HG03354 (cell line): ENCODE measurements at regions not wholly inside any gene's neighbourhood (a gene's known extent, or its start where the extent isn't known, plus 50 kb on each side); places are given as distances from the start of the nearest gene placed in this dataset.
"Not testable (repeated sequence)": the region's sequence is repeated elsewhere in the genome, so short reads cannot be mapped to it uniquely, and the experiment has no call there.

Experiments
- ATAC-seq: cut with Tn5 transposase; IDR thresholded peaks from one replicate; pipeline ENCODE4 v1.9.1; 2021; ENCODE audit warnings: mild to moderate bottlenecking; ENCODE audit not compliant: unreplicated experiment, poor library complexity, severe bottlenecking

DNA sequence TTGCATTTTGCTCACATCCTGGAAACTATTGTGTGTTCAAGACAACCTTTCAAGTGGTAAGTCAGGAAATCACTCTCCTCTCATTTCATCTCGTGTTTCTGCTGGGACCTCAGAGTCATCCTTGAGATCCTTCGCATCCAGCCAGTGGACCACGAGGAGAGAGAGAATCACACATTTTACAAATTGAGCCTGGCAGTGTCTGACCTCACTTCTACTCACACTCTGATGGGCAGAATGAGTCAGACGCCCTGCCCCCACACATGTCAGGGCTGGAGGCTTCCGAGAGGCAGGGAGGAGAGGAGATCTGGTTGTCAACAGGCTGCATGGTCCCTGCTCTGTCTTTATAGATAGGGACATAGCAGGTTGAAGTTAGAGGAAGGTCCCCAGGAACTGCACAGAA, 509.7 kb downstream of the AJAP1 start:
- no peak for ATAC-seq

DNA sequence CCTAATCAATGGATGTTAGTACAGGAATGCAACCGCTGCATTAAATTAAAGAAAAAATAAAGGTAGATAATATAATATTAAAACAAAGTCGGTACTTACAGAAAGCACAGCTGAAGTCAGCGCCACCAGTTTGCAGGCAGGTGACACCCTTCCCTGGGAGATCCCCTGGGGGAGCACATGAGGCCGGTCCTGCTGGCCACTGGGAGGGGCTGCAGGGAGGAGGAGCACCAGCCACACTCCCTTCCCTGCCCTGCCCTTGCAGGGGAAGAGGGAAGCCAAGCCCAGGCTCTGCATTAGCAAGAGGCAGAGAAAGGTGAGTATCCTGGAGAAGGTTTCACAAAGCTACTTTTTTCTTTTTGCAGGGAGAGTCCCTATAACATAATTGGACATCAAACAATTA, 507.0 kb downstream of the AJAP1 start:
- no peak for ATAC-seq

DNA sequence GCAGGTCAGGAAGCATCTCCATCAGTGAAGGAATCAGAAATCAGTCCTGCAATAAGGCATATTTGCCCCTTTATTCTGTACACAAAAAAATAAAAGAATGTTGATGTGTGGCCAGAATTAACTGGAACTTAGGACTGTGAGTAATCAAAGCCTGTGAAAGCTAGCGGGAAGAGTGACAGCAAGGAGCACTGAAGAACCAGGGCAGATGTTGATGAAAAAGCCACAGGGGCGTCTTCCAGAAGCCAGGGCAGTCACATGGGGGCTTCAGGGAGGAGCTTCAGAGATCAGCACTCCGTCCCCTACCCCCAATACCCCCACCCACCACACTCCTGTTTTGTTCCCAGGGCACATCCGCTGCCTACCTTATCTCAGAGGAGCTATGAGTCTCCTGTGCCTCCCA, 502.8 kb downstream of the AJAP1 start:
- ATAC-seq, result no peak

DNA sequence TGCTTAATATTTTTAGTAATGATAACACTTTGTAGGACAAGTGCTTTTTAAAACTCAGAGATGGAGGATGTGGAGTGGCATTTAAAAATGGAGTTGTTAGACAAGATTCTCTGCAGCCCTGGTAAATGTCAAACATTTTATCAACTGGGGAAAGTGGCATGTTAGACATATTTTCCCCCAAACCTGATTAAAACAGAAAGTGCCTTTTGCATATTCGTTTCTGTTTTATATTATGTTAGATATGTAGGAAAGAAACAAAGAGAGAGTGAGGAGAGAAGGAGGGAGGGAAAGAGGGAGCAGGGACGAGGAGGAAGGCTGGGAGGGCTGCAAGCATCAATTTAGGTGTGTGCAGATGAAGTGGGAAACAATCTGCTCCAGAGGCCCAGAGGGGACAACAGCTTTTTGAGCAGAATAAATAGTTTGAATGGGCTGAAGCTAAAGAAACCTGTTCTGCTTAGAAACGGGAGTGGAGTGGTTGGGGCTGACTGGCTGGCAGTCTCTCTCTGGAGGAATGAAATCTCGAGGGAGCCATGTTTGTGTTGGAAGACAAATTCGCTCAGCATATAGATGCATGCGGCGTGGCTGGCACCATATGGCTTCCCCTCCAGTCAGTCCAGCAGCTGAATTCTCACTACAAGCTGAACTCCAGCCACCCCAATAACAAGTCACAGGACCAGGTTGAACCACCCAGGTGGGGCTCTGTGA, 502.2 kb downstream of the AJAP1 start:
- ATAC-seq, result no peak

DNA sequence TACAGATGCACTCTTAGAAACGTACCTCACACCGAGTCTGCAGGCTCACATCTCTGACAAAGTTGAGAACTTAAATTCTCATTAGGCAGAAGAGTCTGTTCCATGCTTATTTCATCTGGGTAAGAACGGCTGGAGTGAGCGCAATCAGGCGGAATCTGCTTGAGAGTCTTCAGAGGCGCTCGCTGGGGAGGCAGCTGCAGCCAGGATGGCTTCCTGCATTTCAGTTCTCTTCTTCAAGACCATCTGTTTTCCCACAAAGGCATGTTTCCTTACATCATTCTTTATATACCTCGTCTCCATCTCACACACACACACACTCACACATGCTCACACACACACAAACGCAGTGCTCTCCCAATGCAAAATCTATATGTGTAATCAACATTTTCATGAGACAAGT, 497.1 kb downstream of the AJAP1 start:
- no peak for ATAC-seq

DNA sequence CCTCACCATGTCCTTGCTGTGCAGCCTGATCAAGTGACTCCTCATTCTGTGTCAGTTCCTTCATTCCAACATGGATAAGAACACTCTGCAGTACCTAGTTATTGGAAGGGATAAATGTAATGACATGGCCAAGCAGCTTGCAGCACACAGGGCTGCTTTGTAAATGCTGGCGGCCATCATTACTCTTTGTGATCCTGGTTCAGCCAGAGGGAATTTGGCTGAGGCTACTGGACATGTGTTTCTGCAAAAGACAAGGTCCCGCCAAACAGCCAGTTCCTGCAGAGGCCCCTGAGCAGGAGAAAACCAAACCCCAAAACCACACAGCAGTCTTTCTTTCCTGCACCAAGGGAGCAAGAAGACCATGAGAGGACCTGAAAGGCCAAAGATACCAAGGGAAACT, 495.8 kb downstream of the AJAP1 start:
- no peak for ATAC-seq

DNA sequence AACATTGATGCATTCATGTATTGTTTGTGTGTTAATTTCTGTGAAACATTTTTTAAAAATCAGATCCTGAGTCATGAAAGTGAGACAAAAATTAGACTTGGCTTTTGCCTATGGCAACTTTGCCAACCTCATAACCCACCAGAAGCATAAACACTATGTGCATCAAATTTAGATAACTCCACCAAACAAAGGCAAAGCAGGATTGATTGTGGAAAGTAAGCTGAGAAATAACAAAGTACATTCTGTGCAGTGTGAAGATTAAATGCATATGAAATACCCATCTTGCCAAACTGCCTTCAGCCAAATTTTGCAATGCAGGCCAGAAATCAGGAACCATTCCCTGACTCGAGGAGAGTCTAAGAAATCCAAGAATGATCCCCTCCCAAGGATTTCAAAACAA, 493.4 kb downstream of the AJAP1 start:
- no peak for ATAC-seq

DNA sequence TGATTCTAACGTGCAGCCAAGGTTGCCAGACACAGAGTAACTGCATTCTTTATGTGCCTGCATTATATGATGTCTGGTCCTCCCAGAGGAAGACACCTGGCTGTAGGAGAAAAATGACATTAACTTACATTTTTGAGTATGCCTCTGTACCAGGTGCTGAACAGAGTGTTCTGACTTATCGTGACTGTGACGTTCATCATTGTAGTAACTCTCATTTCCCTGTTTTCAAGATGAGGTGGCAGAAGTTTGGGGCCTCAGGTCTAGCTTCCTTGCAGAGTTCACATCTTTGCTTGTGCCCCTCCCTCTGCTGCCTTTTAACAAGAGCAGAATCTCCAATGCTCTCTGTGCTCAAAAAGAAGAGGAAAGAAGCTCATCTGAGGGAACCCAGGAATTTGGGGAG, 488.0 kb downstream of the AJAP1 start:
- no peak for ATAC-seq

DNA sequence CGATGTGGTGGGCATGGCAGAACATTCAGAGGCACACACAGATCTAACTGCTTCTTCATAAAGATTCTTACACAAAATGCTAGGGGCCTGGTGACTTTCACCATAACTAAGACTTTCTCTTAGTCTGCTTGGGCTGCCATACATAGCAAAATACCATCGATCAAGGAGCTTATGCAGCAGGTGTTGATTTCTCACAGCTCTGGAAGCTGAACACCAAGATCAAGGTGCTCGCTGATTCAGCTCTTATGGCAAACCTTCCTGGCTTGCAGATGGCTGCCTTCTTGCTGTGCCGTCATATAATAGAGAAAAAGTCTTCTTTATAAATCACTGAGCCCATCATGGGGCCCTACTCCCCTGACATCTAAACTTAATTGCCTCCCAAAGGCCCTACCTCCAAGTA, 487.3 kb downstream of the AJAP1 start:
- ATAC-seq, result no peak

DNA sequence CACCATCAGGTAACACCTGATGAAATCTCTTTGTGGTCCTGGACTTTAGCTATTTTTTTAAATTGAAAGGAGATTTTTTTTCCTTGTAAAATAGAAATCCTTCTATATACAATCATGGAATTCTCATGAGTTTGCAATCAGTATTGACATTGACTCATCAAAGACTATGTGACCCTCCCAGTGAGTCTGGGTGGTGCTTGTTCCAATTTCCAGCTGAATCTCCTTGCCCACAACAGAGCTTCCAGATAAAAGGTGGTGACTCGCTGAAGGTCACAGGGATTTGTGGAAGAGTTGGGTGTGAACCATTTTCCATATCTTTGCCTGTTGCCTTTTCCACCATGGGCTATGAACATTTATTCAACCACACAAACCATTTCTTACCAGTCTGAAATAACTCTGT, 486.6 kb downstream of the AJAP1 start:
- ATAC-seq, result no peak

DNA sequence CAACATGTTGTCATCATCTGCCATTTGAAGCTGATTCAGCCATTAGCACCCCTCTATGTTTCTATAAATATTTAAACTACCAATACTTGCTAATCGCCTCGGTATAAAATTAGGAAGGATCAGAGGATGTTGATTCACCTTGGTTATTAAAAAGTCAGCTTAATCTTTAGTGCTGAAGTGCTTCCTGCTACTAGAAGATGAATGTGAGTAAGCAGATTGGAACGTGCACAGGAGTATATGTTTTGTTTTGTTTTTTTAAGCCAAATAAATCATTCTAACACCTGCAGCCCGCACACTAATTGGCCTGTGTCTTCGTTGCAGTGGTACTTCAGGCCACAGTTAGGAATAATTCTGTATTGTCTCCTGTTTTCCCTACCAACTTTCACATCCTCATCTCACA, 485.7 kb downstream of the AJAP1 start:
- ATAC-seq, result no peak

DNA sequence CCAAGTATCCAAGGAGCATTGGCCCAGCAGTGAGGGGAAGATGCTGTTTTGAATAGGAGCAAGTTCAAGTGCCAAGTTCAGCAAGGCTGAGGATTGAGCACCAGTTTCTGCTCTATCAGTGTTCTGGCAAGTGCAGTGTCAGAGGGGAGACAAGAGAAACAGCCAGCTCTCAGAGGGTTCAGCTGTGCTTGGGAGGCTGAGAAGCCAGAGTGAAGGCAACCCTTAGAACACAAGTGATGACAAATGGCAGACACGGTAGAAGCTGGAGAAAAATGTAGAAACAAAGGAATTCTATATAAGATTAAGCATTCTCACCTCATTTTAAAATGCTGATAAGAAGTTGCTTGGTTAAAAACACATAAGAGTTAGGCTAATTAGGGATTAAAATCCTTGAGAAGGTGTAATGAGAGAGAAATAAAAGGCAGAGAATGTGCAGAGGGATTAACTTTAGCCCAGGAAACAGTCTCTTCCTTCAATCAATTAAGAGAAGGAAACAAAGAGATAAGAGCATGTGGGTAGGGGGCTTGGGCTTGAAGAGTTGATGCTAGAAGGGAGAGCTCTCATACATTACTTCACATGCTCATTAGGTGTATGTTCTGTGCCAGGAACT, 475.4 kb downstream of the AJAP1 start:
- ATAC-seq, result no peak

DNA sequence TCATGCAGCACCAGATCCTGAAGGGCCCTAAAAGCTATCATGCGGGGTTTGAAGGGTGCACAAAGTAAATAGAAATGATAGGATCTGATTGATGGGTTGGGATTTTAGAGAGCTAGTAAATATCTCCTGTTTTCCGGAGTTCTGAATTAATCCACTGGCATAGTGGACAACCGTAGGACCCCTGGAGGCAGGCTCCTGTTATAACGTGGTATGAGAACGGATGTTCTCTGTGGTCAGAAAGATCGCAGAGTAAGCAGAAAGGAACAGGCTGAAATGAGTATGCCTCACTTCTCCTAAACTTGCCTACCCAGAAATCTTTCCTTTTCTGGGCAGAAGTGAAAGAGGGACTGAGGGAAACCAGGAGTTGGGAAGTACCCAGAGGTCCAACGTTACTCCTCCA, 470.8 kb downstream of the AJAP1 start:
- ATAC-seq, result no peak

DNA sequence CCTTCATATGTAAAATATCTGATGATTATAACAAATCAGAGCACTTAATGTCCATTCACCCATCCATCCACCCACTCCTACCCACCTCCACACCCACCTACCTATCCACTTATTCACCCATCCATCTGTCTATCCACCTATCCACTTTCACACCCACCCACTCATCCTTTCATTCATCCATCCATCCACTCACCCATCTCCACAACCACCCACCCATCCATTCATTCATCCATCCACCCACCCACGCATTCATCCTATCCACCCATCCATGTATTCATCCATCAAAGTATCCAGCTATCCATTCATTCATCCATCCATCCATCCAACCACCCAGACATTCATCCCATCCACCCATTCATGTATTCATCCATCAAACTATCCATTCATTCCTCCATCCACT, 466.1 kb downstream of the AJAP1 start:
- ATAC-seq, result no peak

DNA sequence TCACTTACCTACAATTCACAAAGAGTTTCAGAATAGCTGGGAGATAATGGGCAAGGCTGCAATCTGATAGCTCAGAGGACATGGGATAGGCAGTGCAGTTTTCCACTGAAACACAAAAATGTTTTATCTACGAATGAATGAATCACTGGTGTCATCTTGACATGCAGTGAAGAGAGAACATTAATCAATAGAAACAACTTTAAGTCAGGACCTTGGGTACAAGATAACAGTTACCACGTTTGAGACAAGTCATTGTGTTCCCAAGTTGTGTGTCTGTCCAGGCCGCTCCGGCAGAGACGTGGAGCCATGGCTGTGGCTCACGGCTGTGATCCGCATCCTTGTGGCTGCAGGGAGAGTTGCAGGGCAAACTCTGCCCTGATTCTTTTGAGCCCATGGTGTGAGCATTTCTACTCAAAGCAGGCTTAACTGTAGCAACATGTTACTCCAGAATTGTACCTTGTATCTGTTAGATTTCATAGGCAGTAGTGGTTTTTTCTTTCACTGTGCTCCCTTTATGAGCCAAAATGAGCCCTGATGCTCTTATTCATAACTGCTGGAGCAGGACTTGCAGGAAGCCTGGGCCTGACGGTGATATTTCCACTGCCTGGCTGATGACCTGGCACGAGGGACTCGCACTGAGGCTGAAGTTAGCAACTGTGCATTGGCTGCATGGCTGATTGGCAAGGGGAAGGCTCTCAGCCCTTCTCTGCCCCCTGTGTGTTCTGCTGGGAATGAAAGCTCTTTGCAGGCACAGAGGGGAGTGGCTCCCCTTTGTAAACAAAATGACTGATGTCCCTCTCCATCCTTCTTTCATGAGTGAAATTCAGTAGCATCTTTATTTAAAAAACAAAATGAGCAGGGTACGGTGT, 465.2 kb downstream of the AJAP1 start:
- ATAC-seq, result no peak

DNA sequence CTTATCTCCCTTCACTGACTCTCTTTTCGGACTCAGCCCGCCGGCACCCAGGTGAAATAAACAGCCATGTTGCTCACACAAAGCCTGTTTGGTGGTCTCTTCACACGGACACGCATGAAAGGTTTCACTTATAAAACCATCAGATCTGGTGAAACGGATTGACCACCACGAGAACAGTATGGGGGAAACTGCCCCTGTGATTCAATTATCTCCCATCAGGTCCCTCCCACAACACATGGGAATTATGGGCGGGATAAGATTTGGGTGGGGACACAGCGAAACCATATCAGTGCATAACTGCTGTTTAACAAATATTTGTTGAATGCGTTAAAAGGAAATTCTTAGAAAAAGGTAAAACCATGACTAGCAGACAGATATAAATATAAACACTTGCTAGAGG, 464.4 kb downstream of the AJAP1 start:
- not testable (repeated sequence) for ATAC-seq

DNA sequence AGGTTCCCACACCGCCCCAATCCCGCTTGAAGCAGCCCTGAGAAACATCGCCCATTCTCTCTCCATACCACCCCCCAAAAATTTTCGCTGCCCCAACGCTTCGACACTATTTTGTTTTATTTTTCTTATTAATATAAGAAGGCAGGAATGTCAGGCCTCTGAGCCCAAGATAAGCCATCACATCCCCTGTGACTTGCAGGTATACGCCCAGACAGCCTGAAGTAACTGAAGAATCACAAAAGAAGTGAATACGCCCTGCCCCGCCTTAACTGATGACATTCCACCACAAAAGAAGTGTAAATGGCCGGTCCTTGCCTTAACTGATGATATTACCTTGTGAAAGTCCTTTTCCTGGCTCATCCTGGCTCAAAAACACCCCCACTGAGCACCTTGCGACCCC, 463.9 kb downstream of the AJAP1 start:
- not testable (repeated sequence) for ATAC-seq

DNA sequence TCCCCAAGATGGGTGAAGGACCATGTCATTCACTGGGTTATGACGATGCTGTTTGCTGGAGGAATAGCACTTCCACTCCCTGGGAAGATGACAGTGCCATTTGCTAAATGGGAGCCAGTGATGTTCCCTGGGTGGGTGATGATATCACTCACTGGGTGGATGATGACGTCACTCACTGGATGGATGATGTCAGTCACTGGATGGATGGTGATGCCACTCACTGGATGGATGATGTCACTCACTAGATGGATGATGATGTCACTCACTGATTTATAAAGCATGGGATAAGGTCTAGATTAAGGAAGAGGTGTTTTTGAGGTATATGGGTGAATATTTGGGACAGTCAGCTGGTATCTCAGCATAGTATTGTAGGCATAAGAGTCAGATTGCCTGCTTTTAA, 457.2 kb downstream of the AJAP1 start:
- ATAC-seq, result no peak

DNA sequence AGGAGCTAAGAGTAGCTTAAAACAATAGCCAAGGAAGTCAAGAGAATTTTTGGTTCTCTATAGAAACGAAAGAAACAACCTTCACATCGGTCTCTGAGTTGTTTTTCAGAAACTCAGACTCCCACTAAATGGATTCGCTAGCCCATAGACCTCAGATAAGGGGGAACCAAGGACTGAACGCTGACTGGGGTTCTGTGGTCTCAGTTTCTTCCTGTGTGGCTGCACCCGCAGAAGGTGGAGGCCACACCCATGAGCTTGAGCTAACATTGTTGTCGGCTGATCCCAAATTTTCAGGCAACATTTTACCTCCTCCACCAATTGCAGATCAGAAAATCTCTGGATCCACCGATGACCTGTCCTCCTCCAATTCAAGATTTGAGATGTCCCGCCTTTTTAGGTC, 456.1 kb downstream of the AJAP1 start:
- no peak for ATAC-seq

DNA sequence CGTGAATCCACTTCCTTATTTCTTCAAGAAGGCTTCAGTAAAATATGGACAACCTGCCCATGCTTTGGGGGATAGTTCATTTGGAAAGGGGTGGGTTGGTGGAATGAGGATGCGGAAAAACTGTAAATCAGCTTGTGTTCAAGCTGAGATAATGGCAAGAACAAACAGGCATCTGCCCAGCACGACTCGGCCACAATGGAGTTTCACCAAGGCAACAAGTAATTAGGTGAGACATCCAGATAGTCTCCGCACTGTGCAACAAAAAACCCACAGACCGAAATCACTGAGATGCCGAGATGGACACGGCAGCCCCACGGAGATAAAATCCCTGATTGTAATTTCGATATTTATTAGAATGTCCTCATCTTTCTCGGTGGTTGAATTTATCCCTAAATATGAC, 455.2 kb downstream of the AJAP1 start:
- ATAC-seq, result no peak

DNA sequence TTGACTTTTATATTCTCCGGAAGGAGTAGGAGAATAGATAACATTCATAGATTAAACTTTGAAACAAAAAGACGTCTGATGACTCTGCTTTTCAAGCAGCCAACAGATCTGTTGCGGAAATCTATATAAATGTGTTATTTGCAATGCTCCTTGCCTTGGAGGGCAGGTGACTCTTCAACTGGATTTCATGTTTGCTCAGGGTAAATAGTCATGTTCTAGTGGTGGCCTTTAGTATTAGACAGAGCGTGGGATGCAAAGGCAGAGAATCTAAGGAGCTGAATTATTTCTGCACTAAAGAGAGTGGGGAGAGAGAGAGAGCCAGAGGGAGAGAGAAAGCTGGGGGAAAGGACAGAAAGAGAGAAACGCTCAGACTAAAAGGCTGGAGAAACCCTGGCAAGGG, 454.3 kb downstream of the AJAP1 start:
- ATAC-seq, result no peak
